Gastroesophageal sphincter (tissue), 3 donors: ENCODE measurements at regions not wholly inside any gene's neighbourhood (a gene's known extent, or its start where the extent isn't known, plus 50 kb on each side); places are given as distances from the start of the nearest gene placed in this dataset.

Experiments
- POLR2A ChIP-seq, 2 donors: fragments of 450-650 bp; IDR thresholded peaks; one replicate each; pipeline ENCODE4 v1.6.1; 2017; ENCODE audit warnings: antibody characterized with exemption in 2 of 2, mild to moderate bottlenecking in 2 of 2, moderate library complexity in 1 of 2
- TF ChIP-seq, protein P1 (sequence below), 4 experiments: fragments of 200-600 bp in 2 of 4; fragments of 450-650 bp in 2 of 4; sonication (generic) in 1 of 4; IDR thresholded peaks; one replicate each; pipeline ENCODE4 v1.5.1; 2017 to 2019; ENCODE audit warnings: antibody characterized with exemption in 4 of 4, mild to moderate bottlenecking in 2 of 4, moderate library complexity in 2 of 4

DNA sequence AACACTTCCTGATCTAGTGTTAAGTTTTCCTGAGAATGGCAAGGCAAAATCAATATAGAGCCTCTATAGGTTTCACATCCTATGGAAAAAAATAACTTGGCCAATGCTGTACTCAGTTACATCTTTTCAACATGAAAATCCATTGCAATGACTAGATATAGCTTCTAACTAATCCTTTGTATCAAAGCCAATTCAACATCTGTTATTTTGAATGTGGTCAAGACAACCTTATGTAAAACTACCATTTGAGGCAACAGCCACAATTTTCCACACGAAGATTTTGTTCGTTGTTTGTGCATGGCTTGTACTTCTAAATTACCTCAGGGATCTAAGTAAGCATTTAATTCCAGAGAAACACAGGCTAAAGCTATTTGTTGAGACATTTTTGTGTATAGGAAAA, 637.8 kb upstream of the EYS start:
- no peak for TF ChIP-seq POLR2A (IDR thresholded peaks at IDR 0.05)
- TF ChIP-seq, protein P1, sequence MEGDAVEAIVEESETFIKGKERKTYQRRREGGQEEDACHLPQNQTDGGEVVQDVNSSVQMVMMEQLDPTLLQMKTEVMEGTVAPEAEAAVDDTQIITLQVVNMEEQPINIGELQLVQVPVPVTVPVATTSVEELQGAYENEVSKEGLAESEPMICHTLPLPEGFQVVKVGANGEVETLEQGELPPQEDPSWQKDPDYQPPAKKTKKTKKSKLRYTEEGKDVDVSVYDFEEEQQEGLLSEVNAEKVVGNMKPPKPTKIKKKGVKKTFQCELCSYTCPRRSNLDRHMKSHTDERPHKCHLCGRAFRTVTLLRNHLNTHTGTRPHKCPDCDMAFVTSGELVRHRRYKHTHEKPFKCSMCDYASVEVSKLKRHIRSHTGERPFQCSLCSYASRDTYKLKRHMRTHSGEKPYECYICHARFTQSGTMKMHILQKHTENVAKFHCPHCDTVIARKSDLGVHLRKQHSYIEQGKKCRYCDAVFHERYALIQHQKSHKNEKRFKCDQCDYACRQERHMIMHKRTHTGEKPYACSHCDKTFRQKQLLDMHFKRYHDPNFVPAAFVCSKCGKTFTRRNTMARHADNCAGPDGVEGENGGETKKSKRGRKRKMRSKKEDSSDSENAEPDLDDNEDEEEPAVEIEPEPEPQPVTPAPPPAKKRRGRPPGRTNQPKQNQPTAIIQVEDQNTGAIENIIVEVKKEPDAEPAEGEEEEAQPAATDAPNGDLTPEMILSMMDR (IDR thresholded peaks at IDR 0.05) = no peak
